SKM-1 treated with dmso at 0.1 percent for 144 hours (cell line): ENCODE measurements at regions not wholly inside any gene's neighbourhood (a gene's known extent, or its start where the extent isn't known, plus 50 kb on each side); places are given as distances from the start of the nearest gene placed in this dataset.

Experiments used
- DNase-seq: peaks from one replicate; lab custom pipeline; 2025; ENCODE audit not compliant: unreplicated experiment; lab: John Stamatoyannopoulos, UW

GRCh38 chr4:129645461-129645860, 549.5 kb downstream of the C4orf33 start:
- no peak for DNase-seq

DNA sequence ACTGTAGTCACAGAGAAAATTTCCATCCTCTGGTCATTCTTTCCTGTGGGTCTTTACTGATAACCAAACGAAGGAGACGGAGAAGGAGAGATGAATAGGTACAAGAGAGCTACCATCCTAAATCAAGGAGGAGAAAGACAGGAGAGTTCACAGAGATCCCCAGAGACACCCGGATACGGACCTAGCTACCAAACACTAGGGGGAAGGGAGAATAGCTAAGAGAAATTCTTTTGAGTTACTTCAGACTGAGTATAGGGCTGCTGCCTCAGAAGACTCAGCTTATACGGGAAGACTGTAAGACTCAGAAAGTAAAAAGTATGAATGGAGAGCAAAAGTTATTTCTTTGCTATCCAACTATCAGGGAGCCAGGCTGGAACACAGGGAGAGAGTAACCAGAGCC, 572.1 kb downstream of the C4orf33 start:
- DNase-seq: no peak

- no peak for DNase-seq
These were observed 577.0 kb downstream of the C4orf33 start for GRCh38 chr4:129672941-129673340.

- no peak for DNase-seq
These were observed 579.1 kb downstream of the C4orf33 start for GRCh38 chr4:129675036-129675435.

GRCh38 chr4:129676934-129677333, 581.0 kb downstream of the C4orf33 start:
- DNase-seq: no peak

DNA sequence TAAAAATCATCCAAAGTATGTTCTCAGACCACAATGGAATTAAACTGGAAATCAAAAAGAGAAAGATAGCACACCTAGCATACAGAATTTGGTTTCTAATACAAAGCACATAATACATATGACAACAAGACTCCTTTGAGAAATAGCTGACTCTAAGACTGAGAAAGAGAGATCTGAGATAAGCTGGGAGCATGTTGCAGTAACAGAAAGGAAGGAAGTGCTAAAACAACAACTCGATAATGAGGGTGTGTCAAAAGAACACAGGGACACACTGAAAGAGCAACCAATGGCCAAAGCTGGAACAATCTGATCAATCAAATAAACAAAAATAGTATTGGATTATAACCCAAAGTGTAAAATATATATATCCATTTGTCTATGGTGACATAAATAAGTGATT, 586.6 kb downstream of the C4orf33 start:
- DNase-seq: no peak

DNA sequence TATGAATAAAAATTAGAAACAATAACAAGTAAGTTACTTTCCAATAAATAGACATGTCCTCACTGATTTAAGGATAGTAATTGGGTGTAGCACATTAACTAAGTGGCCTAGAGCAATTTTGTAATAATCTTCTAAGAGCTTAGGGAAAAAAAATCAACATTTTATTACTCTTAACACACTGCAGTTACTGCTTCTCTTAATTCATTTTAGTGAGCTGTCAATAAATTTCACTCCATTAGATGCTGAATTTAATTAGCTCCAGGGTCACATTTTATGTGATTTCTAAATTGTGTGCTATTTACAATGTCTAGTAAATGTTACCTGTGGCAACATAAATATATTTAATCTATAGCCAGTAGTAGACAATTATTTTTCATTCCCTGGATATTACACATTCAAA, 612.0 kb downstream of the C4orf33 start:
- DNase-seq: no peak

DNA sequence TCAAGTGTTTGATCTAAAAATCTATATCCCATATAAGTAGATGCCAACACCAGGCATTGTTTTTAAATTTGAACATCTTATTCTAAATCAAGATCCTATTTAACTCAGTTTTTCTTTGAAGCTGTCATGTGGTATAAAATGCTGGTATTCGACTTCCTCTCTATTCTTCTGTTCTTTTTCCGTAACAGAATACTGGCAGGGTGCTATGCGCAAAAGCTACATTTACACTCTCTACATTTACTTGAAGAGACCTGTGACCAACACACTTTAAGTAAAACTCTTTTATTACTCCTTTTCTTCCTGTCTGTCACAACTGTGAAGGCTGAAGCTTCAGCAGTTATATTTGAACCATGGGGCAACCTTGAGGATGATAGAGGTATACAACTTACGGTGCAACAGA, 612.8 kb downstream of the C4orf33 start:
- DNase-seq: no peak

DNA sequence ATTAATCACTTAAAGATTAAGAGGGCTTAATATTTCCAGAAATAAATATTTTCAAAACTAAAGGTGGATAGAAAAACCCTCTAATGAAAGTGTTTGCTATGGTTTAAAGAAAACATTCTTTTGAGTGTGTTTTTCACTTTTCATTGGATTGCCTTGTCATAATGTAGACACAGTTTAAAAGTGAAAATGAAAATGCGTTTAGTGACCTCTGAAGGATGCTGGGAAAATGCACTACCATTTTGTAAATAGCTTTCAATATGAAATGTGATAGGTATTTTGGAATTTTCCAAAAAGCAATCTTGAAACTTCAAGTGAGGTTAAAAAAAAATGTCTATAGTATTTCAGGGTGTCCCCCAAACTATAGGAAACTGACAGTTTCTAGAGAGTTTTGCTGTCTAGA, 642.2 kb downstream of the C4orf33 start:
- no peak for DNase-seq

DNA sequence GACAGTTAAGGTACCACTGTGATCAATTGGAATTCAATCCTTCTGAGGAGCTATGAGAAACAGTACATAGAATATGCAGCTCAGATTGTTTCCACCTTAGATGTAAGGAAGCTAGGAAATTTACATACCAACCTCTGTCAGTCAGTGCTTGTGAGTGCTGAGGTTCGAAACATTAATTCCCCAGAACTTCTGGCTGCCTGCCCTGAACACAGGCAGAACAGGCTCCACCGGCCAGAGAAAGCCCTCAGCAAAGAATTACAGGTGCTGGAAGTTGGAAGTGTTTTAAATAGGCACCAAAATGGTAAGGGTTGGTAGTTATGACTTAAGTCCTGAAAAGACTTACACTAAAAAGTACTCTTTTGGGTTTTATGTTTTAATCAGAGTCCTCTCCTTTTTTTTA, 651.8 kb downstream of the C4orf33 start:
- no peak for DNase-seq

DNA sequence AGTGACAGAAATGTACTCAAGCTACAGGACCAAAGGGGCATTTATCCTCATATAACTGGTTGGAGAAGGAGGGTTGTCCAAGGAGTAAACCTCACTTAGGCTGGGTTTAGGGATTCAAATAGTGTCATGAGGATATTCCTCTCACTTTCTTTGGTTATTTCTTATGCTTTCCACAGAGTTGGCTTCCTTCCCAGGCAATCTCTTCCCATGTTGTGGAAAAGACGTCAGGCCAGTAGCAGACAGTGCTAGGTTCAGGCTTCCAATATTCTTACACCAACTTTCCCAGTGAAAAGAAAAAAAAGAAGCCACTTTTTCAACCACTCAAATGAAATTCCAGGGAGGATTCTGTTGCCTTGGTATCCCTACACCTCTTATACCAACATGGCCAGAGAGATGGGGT, 653.0 kb downstream of the C4orf33 start:
- no peak for DNase-seq

GRCh38 chr4:129751646-129752045, 655.7 kb downstream of the C4orf33 start:
- no peak for DNase-seq

DNA sequence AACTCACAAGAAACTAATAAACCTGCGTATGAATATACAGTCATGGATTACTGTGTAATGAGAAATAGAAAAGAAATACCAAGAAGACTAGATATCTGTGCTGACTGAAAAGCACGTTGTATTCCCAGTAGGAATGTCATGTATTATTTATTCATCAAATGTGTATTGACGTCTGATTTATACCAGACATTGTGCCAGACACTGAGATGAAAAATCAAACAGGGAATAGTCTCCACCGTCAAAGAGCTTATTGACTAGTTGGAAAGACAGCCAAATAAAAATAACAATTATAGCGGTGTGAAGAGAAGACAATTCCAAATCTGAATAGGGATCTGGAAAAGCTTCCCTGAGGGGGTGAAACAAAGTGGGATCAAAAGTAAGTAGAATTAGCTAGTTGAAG, 687.6 kb downstream of the C4orf33 start:
- no peak for DNase-seq

- no peak for DNase-seq
These were observed 692.5 kb downstream of the C4orf33 start for GRCh38 chr4:129788486-129788885.

DNA sequence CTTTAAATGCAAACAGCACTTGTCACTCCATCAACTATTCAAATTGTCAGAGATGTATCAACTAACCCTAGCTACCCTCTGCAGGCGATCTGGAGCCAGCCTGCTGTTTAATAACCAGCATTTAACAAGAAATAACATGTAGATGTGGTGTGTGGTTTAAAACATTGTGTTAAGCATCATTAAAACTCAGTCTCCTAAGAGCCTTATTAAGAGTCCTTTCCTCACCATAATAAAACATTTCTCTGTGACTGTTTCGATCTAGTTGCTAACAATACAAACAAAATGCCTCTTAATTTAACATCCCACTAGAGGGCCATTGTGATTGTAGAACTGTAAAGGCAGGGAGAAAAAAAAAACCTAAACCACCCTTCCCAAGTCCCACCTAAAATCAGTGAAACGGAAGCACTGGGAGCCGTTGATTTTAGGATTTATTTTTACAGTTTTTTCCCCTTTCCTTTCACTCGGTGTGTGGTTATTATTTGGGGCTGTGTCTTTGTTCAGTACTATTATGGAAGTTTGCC, 708.6 kb downstream of the C4orf33 start:
- no peak for DNase-seq

DNA sequence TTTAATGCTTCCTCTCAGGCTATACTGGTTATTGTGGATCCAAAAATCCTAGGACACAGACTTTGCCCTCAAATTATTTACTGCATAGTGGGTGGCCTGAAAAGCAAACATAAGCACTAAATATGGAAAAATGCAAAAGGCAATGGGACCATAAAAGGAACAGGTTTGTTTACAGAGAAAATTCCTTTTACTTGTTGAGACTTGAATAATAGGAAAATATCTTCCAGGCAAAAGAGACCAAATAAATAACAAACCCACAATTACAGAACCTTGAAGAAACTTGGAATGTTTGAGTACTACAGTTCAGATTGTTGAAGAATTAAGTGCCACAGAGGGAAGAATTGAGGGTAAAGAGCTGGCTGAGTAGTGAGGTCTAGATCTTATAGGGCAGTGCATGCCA, 711.0 kb downstream of the C4orf33 start:
- no peak for DNase-seq

DNA sequence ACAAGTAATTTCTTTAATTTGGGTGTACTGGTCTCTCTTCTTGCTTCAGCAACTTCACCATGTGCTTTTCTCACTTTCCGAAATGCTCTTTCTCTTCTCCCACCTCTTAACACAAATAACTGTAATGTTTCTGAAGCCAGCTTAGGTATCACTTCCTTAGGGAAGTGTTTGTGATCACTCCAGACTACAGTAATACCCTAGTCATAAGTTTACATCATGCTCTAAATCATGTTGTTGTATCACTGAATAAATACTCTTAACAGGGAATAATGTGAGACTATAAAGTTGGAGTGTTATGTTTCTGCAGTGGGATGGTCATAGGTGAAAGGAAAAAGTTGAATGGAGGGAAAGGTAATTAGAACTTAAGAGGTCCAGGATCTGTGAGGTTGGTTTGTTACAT, 712.3 kb downstream of the C4orf33 start:
- no peak for DNase-seq

GRCh38 chr4:129821073-129821472, 725.1 kb downstream of the C4orf33 start:
- no peak for DNase-seq

GRCh38 chr4:129821963-129822362, 726.0 kb downstream of the C4orf33 start:
- no peak for DNase-seq

DNA sequence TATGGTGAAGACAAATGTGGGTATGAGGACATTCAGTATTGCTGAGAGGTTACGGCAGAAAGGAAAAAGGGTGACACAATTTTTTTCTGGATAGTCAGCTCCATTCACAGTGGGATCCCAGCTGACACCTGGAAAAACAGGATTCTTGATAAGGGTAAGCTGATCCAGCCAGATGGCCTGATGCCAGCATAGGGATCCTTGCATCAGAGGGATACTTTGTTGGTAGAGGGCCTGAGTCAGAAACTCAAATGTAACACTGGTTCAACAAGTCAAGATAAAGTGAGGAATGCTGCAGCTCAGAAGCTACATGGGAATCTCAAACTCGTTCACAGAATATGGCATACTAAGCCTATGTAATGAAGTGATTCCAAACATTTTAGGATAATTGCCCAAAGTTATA, 726.7 kb downstream of the C4orf33 start:
- no peak for DNase-seq

DNA sequence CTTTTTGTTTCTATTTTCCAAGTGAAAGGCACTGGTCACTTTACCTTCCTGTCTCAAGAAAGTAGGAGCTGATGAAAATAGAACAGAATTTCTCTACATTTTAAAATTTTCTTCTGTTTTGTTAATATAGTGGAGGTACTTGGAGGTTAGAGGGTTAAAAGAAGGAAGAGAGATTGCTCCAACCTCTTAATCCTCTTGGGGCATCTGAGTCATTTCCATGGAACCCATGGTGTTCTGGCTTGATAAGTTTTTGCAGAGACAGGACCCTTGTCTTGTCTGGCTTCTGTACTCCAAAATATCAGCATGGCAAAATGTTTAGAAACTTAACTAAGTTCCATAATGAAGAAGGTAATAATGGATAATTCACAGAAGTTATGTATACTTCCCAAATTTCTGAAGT, 727.2 kb downstream of the C4orf33 start:
- no peak for DNase-seq

DNA sequence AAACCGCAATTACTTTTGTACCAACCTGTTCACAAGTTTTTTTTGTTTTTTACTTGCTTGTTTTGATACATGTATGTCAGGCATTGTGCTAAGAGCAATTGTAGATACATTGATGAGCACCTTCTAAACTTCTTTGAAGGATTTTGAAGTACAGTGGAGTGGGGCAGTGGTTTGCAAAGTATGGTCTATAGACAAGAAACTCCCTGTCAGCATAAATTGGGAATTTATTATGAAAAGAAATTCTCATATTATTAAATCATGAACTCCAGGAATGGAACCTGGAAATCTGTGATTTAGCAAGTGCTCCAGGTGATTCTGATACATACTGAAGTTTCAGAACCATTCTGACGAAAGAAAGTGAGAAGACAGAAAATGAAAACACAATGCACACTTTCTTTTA, 733.4 kb downstream of the C4orf33 start:
- DNase-seq: no peak

DNA sequence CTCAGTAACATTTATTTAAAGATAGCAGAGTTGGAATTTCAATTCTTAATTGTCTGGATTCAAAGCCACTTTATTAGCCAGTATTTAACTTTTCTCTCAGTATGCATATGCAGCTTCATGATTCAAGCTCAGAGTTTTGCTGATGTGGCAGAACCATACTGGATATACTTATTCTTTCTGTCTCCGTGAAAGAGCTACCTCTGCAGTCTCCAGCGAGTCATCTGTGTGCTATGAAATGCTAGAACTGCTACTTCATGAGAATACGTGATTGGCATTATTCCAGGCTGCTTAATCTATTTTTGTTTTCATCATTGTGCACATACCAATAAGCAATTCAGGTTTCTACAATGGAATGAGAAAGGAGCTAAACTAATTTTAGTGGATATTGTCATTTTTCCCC, 743.7 kb downstream of the C4orf33 start:
- DNase-seq: no peak

DNA sequence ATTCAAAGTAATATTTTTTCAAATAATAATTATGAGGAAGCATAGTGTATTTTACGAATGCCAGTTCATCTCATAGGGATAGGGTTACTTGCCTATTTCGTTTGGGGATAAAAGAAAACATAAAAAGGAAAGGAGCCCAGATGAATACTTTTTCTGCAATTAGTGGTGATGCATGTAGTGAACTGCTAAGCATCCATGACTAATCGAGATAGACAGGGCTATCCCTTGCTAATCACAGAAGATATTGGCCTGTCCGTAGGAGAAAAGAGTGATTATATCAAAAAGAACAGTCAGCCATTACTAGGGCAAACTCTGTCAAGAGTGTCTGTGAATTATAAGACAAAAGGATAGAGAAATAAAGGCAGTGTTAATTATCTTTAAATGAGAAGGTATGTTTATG, 746.1 kb downstream of the C4orf33 start:
- DNase-seq: no peak
